GM18507 (cell line): ENCODE measurements at regions not wholly inside any gene's neighbourhood (a gene's known extent, or its start where the extent isn't known, plus 50 kb on each side); places are given as distances from the start of the nearest gene placed in this dataset.

Experiments
- DNase-seq: peaks from one replicate; pipeline ENCODE4 v3.0.0; 2011; ENCODE audit warnings: low read depth; ENCODE audit not compliant: insufficient read length; ENCODE audit errors: extremely low spot score
- FAIRE-seq: peaks from 2 replicates; lab custom pipeline; 2011; peaks lifted over from hg19 to GRCh38; lab: Jason Lieb, UNC

- FAIRE-seq (no peak), DNase-seq (no peak)
These were observed 77.6 kb upstream of the RGS17 start for GRCh38 chr6:153208706-153209105.

GRCh38 chr6:153207617-153208016 lies 76.5 kb upstream of the RGS17 start:
- no peak for FAIRE-seq
- DNase-seq, result no peak

- no peak for FAIRE-seq
- no peak for DNase-seq
These were observed 75.9 kb upstream of the RGS17 start for GRCh38 chr6:153207006-153207405.

- DNase-seq, result no peak
- no peak for FAIRE-seq
These were observed 62.1 kb upstream of the RGS17 start for GRCh38 chr6:153192943-153193885.

- DNase-seq (no peak), FAIRE-seq (no peak)
These were observed 52.8 kb upstream of the RGS17 start for GRCh38 chr6:153183925-153184324.
